ENCODE measurements at regions not wholly inside any gene's neighbourhood (a gene's known extent, or its start where the extent isn't known, plus 50 kb on each side); places are given as distances from the start of the nearest gene placed in this dataset.

- peaks cover 0 to 3% (median 0%) of the 10 kb centered on the region in 5 donors for H3K36me3 Mint-ChIP-seq
- CTCF ChIA-PET: no interaction called here
- no peaks in the 10 kb centered on the region for H3K9me3 ChIP-seq (ENCODE audit: control insufficient read depth in 2 of 3, low read length in 3 of 3)
- H3K4me3 Mint-ChIP-seq: no peak overlapping the region
- peaks cover 0 to 5% (median 0%) of the 10 kb centered on the region in 11 donors for H3K9me3 Mint-ChIP-seq
- H3K27ac Mint-ChIP-seq: no peak overlapping the region
- ATAC-seq: no peak
- H3K27me3 ChIP-seq (ENCODE audit: control insufficient read depth in 2 of 2, insufficient read depth in 2 of 2, low read length in 2 of 2): no peaks in the 10 kb centered on the region
- intact Hi-C loops (cut with micrococcal nuclease): no loop called here
- no peak for DNase-seq
- no peaks in the 10 kb centered on the region for H3K36me3 ChIP-seq (ENCODE audit: control insufficient read depth in 2 of 3, insufficient read depth in 3 of 3, low read length in 3 of 3)
- no peak overlapping the region for H3K27ac ChIP-seq (ENCODE audit: low read depth, low read length)
- POLR2A ChIA-PET: no interaction called here
- no peak overlapping the region for H3K4me3 ChIP-seq (ENCODE audit: low read length)
- peaks cover 0 to 4% (median 0%) of the 10 kb centered on the region in 7 donors for H3K4me1 Mint-ChIP-seq
- peaks cover 0 to 36% (median 0%) of the 10 kb centered on the region in 5 donors for H3K27me3 Mint-ChIP-seq
- no peaks in the 10 kb centered on the region for H3K4me1 ChIP-seq (ENCODE audit: control insufficient read depth in 2 of 2, insufficient read depth in 2 of 2, low read length in 2 of 2)
Observed at GRCh38 chr1:59173721-59174120, 123.2 kb upstream of the FGGY start.

GRCh38 chr1:59176471-59176870 is 120.4 kb upstream of the FGGY start:
- Mint-ChIP-seq H3K4me3 (no peak overlapping the region), H3K27me3 (peaks cover 0 to 17% (median 0%) of the 10 kb centered on the region in 5 donors), H3K36me3 (peaks cover 0 to 3% (median 0%) of the 10 kb centered on the region in 5 donors), H3K27ac (no peak overlapping the region), H3K9me3 (peaks cover 0 to 4% (median 0%) of the 10 kb centered on the region in 11 donors), H3K4me1 (peaks cover 0 to 2% (median 0%) of the 10 kb centered on the region in 7 donors)
- H3K27me3 ChIP-seq (ENCODE audit: control insufficient read depth in 2 of 2, insufficient read depth in 2 of 2, low read length in 2 of 2): no peaks in the 10 kb centered on the region
- H3K4me1 ChIP-seq (ENCODE audit: control insufficient read depth in 2 of 2, insufficient read depth in 2 of 2, low read length in 2 of 2): no peaks in the 10 kb centered on the region
- no peak overlapping the region for H3K4me3 ChIP-seq (ENCODE audit: low read length)
- intact Hi-C loops (cut with micrococcal nuclease): no loop called here
- no peak overlapping the region for H3K27ac ChIP-seq (ENCODE audit: low read depth, low read length)
- ChIA-PET POLR2A (no interaction called here), CTCF (no interaction called here)
- ATAC-seq: no peak
- DNase-seq: no peak
- no peaks in the 10 kb centered on the region for H3K9me3 ChIP-seq (ENCODE audit: control insufficient read depth in 2 of 3, low read length in 3 of 3)
- H3K36me3 ChIP-seq (ENCODE audit: control insufficient read depth in 2 of 3, insufficient read depth in 3 of 3, low read length in 3 of 3): no peaks in the 10 kb centered on the region

GRCh38 chr1:59177756-59178155 is 119.1 kb upstream of the FGGY start:
- Mint-ChIP-seq H3K27ac (no peak overlapping the region), H3K36me3 (peaks cover 0 to 3% (median 0%) of the 10 kb centered on the region in 5 donors), H3K4me3 (no peak overlapping the region), H3K4me1 (peaks cover 0 to 2% (median 0%) of the 10 kb centered on the region in 7 donors), H3K9me3 (peaks cover 0 to 4% (median 0%) of the 10 kb centered on the region in 11 donors), H3K27me3 (peaks cover 0 to 6% (median 0%) of the 10 kb centered on the region in 5 donors)
- Histone ChIP-seq H3K4me3 (ENCODE audit: low read length) (no peak overlapping the region), H3K36me3 (ENCODE audit: control insufficient read depth in 2 of 3, insufficient read depth in 3 of 3, low read length in 3 of 3) (no peaks in the 10 kb centered on the region), H3K27me3 (ENCODE audit: control insufficient read depth in 2 of 2, insufficient read depth in 2 of 2, low read length in 2 of 2) (no peaks in the 10 kb centered on the region), H3K4me1 (ENCODE audit: control insufficient read depth in 2 of 2, insufficient read depth in 2 of 2, low read length in 2 of 2) (no peaks in the 10 kb centered on the region), H3K9me3 (ENCODE audit: control insufficient read depth in 2 of 3, low read length in 3 of 3) (no peaks in the 10 kb centered on the region), H3K27ac (ENCODE audit: low read depth, low read length) (no peak overlapping the region)
- POLR2A ChIA-PET: no interaction called here
- intact Hi-C loops (cut with micrococcal nuclease): no loop called here
- ATAC-seq (no peak), DNase-seq (no peak)
- CTCF ChIA-PET: interaction anchor here (0.5 kb wide), 1 partner anchor 569 kb away, joined by 3 read pairs; no protein-coding TSS in a partner anchor

- POLR2A ChIA-PET: no interaction called here
- CTCF ChIA-PET: interaction anchor here (0.6 kb wide), 1 partner anchor 70 kb away, joined by 9 read pairs; no protein-coding TSS in a partner anchor
- Histone ChIP-seq H3K36me3 (ENCODE audit: control insufficient read depth in 2 of 3, insufficient read depth in 3 of 3, low read length in 3 of 3) (no peaks in the 10 kb centered on the region), H3K4me1 (ENCODE audit: control insufficient read depth in 2 of 2, insufficient read depth in 2 of 2, low read length in 2 of 2) (no peaks in the 10 kb centered on the region), H3K27ac (ENCODE audit: low read depth, low read length) (no peak overlapping the region), H3K27me3 (ENCODE audit: control insufficient read depth in 2 of 2, insufficient read depth in 2 of 2, low read length in 2 of 2) (no peaks in the 10 kb centered on the region), H3K9me3 (ENCODE audit: control insufficient read depth in 2 of 3, low read length in 3 of 3) (no peaks in the 10 kb centered on the region), H3K4me3 (ENCODE audit: low read length) (no peak overlapping the region)
- no peak for ATAC-seq
- Mint-ChIP-seq H3K36me3 (peaks cover 0 to 3% (median 0%) of the 10 kb centered on the region in 5 donors), H3K9me3 (peaks cover 0 to 4% (median 0%) of the 10 kb centered on the region in 11 donors), H3K27ac (no peak overlapping the region), H3K27me3 (peaks cover 0 to 6% (median 0%) of the 10 kb centered on the region in 5 donors), H3K4me3 (no peak overlapping the region), H3K4me1 (peaks cover 0 to 2% (median 0%) of the 10 kb centered on the region in 7 donors)
- intact Hi-C loops (cut with micrococcal nuclease): no loop called here
- no peak for DNase-seq
Observed at GRCh38 chr1:59178339-59179187, 118.3 kb upstream of the FGGY start.

GRCh38 chr1:59179673-59180072 is 117.2 kb upstream of the FGGY start:
- Histone ChIP-seq H3K4me1 (ENCODE audit: control insufficient read depth in 2 of 2, insufficient read depth in 2 of 2, low read length in 2 of 2) (no peaks in the 10 kb centered on the region), H3K27me3 (ENCODE audit: control insufficient read depth in 2 of 2, insufficient read depth in 2 of 2, low read length in 2 of 2) (no peaks in the 10 kb centered on the region), H3K27ac (ENCODE audit: low read depth, low read length) (no peak overlapping the region), H3K9me3 (ENCODE audit: control insufficient read depth in 2 of 3, low read length in 3 of 3) (no peaks in the 10 kb centered on the region), H3K36me3 (ENCODE audit: control insufficient read depth in 2 of 3, insufficient read depth in 3 of 3, low read length in 3 of 3) (no peaks in the 10 kb centered on the region), H3K4me3 (ENCODE audit: low read length) (no peak overlapping the region)
- no peak for DNase-seq
- Mint-ChIP-seq H3K27me3 (peaks cover 0 to 4% (median 0%) of the 10 kb centered on the region in 5 donors), H3K27ac (no peak overlapping the region), H3K4me3 (no peak overlapping the region), H3K36me3 (peaks cover 0 to 3% (median 0%) of the 10 kb centered on the region in 5 donors), H3K4me1 (no peaks in the 10 kb centered on the region), H3K9me3 (peaks cover 0 to 4% (median 0%) of the 10 kb centered on the region in 11 donors)
- ChIA-PET POLR2A (no interaction called here), CTCF (no interaction called here)
- intact Hi-C loops (cut with micrococcal nuclease): no loop called here
- ATAC-seq: no peak

GRCh38 chr1:59180735-59181134 is 116.2 kb upstream of the FGGY start:
- no peaks in the 10 kb centered on the region for H3K4me1 Mint-ChIP-seq
- H3K27me3 Mint-ChIP-seq: peaks cover 0 to 3% (median 0%) of the 10 kb centered on the region in 5 donors
- ChIA-PET CTCF (no interaction called here), POLR2A (no interaction called here)
- no peak for ATAC-seq
- H3K36me3 Mint-ChIP-seq: peaks cover 0 to 3% (median 0%) of the 10 kb centered on the region in 5 donors
- H3K27me3 ChIP-seq (ENCODE audit: control insufficient read depth in 2 of 2, insufficient read depth in 2 of 2, low read length in 2 of 2): no peaks in the 10 kb centered on the region
- H3K4me1 ChIP-seq (ENCODE audit: control insufficient read depth in 2 of 2, insufficient read depth in 2 of 2, low read length in 2 of 2): no peaks in the 10 kb centered on the region
- intact Hi-C loops (cut with micrococcal nuclease): no loop called here
- no peak overlapping the region for H3K27ac ChIP-seq (ENCODE audit: low read depth, low read length)
- no peak for DNase-seq
- H3K9me3 Mint-ChIP-seq: peaks cover 0 to 4% (median 0%) of the 10 kb centered on the region in 11 donors
- H3K36me3 ChIP-seq (ENCODE audit: control insufficient read depth in 2 of 3, insufficient read depth in 3 of 3, low read length in 3 of 3): no peaks in the 10 kb centered on the region
- H3K27ac Mint-ChIP-seq: no peak overlapping the region
- no peaks in the 10 kb centered on the region for H3K9me3 ChIP-seq (ENCODE audit: control insufficient read depth in 2 of 3, low read length in 3 of 3)
- no peak overlapping the region for H3K4me3 Mint-ChIP-seq
- H3K4me3 ChIP-seq (ENCODE audit: low read length): no peak overlapping the region
